OCI-LY1 (cell line): ENCODE measurements at regions not wholly inside any gene's neighbourhood (a gene's known extent, or its start where the extent isn't known, plus 50 kb on each side); places are given as distances from the start of the nearest gene placed in this dataset.

Experiments used
- H2AFZ ChIP-seq: fragments of 200-600 bp; sonication (generic), shearing (Covaris generic); 2 replicates; pipeline ENCODE4 v1.6.0; 2014; ENCODE audit warnings: antibody characterized with exemption, mild to moderate bottlenecking, low read length
- H3F3A ChIP-seq: fragments of 200-600 bp; sonication (generic), shearing (Covaris generic); 2 replicates; pipeline ENCODE4 v1.6.0; 2014; ENCODE audit warnings: mild to moderate bottlenecking, antibody characterized with exemption, low read length, moderate library complexity; ENCODE audit not compliant: insufficient read depth
- H3K27ac ChIP-seq: fragments of 200-600 bp; sonication (generic); 2 replicates; pipeline ENCODE4 v1.5.1; 2014; ENCODE audit warnings: low read length, mixed run types, mild to moderate bottlenecking, low read depth; ENCODE audit not compliant: poor library complexity, severe bottlenecking
- H3K27me3 ChIP-seq: fragments of 200-600 bp; sonication (generic); 2 replicates; pipeline ENCODE4 v1.6.0; 2014; ENCODE audit warnings: antibody characterized with exemption, mild to moderate bottlenecking, low read length, moderate library complexity; ENCODE audit not compliant: insufficient read depth
- H3K36me3 ChIP-seq: fragments of 200-600 bp; sonication (generic); 2 replicates; pipeline ENCODE4 v1.6.1; 2014; ENCODE audit warnings: mild to moderate bottlenecking, antibody characterized with exemption, low read length, moderate library complexity, mixed read lengths; ENCODE audit not compliant: insufficient read depth
- H3K4me1 ChIP-seq: fragments of 200-600 bp; sonication (generic); 2 replicates; pipeline ENCODE4 v1.5.1; 2014; ENCODE audit warnings: mild to moderate bottlenecking, low read length, moderate library complexity; ENCODE audit not compliant: insufficient read depth, severe bottlenecking
- H3K4me2 ChIP-seq: fragments of 200-600 bp; sonication (generic), shearing (Covaris generic); 2 replicates; pipeline ENCODE4 v1.6.1; 2014; ENCODE audit warnings: low read length
- H3K4me3 ChIP-seq: fragments of 200-600 bp; sonication (generic); 2 replicates; pipeline ENCODE4 v1.5.1; 2014; ENCODE audit warnings: low read length, low read depth, mild to moderate bottlenecking, mixed read lengths; ENCODE audit not compliant: poor library complexity, severe bottlenecking
- H3K79me2 ChIP-seq: fragments of 200-600 bp; shearing (Covaris generic); 2 replicates; pipeline ENCODE4 v1.6.1; 2016; ENCODE audit warnings: mixed run types, low read length, mixed read lengths; ENCODE audit not compliant: insufficient read depth
- H3K9ac ChIP-seq: fragments of 200-600 bp; sonication (generic), shearing (Covaris generic); 2 replicates; pipeline ENCODE4 v1.6.1; 2014; ENCODE audit warnings: mild to moderate bottlenecking, low read length, mixed read lengths
- H3K9me2 ChIP-seq: fragments of 200-600 bp; sonication (generic), shearing (Covaris generic); 2 replicates; pipeline ENCODE4 v1.6.1; 2014; ENCODE audit warnings: low read depth, mild to moderate bottlenecking, low read length, mixed read lengths
- H3K9me3 ChIP-seq: fragments of 200-600 bp; shearing (Covaris generic); 2 replicates; pipeline ENCODE4 v1.6.1; 2014; ENCODE audit warnings: low read length, mixed read lengths
- H4K20me1 ChIP-seq: fragments of 200-600 bp; sonication (generic), shearing (Covaris generic); 2 replicates; pipeline ENCODE4 v1.6.0; 2016; ENCODE audit warnings: mild to moderate bottlenecking, low read length; ENCODE audit not compliant: insufficient read depth
- CTCF ChIP-seq: fragments of 200-600 bp; sonication (generic), shearing (Covaris generic); IDR thresholded peaks from 2 replicates; pipeline ENCODE4 v1.5.1; 2017; ENCODE audit warnings: mild to moderate bottlenecking, antibody characterized with exemption, low read length, moderate library complexity, mixed read lengths
- EZH2 ChIP-seq: fragments of 200-600 bp; sonication (generic), shearing (Covaris generic); IDR thresholded peaks from 2 replicates; pipeline ENCODE4 v1.8.0; 2017; ENCODE audit warnings: borderline replicate concordance, mixed run types, mild to moderate bottlenecking, antibody characterized with exemption, low read length, moderate library complexity, mixed read lengths

GRCh38 chr3:72254483-72254882 lies 469.5 kb upstream of the PROK2 start:
- H4K20me1 ChIP-seq = no peaks in the 10 kb centered on the region

DNA sequence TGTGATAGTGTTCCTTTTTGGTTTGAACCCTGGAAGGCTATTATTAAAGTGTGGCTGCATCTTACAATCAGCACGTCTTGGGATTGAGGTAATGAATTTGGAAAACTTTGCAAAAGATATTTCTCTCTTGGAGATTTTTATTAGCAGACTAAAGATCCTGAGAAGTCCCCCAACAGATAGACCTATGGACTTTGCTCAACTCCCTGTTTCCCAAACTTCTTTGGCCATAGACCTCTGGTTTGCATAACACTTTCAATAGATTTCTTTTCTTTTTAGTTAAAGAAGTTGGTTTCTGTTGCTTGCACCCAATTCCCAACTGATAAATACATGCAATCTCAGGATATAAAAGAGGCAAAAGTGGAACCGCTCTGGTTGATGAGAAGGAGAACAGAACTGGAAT lies 465.8 kb upstream of the PROK2 start:
- Histone ChIP-seq H3K9me3 (no peaks in the 10 kb centered on the region), H3K36me3 (no peaks in the 10 kb centered on the region), H3K9ac (no peak overlapping the region), H3K27me3 (peaks cover 2% of the 10 kb centered on the region; the same call in 1 of the 2 replicates), H3K4me3 (no peak overlapping the region), H3K4me1 (peaks cover 3% of the 10 kb centered on the region), H3K9me2 (no peaks in the 10 kb centered on the region), H3F3A (no peaks in the 10 kb centered on the region), H2AFZ (no peak overlapping the region), H4K20me1 (no peaks in the 10 kb centered on the region), H3K4me2 (no peak overlapping the region), H3K79me2 (no peaks in the 10 kb centered on the region), H3K27ac (no peak overlapping the region)
- TF ChIP-seq CTCF (no peak), EZH2 (no peak)

More at GRCh38 chr3:72254483-72254882, 469.5 kb upstream of the PROK2 start:
- Histone ChIP-seq H3K36me3 (no peaks in the 10 kb centered on the region), H3K4me3 (no peak overlapping the region), H3K4me2 (no peak overlapping the region), H2AFZ (no peak overlapping the region), H3K9me2 (no peaks in the 10 kb centered on the region), H3K79me2 (no peaks in the 10 kb centered on the region), H3K27ac (no peak overlapping the region), H3K9ac (no peak overlapping the region), H3K27me3 (peaks cover 2% of the 10 kb centered on the region; the same call in 1 of the 2 replicates), H3K9me3 (no peaks in the 10 kb centered on the region), H3F3A (no peaks in the 10 kb centered on the region), H3K4me1 (peaks cover 11% of the 10 kb centered on the region)
- no peak for TF ChIP-seq EZH2
- TF ChIP-seq CTCF = no peak

GRCh38 chr3:72248869-72249268 lies 463.9 kb upstream of the PROK2 start:
- H3K9me3 ChIP-seq = no peaks in the 10 kb centered on the region
- no peak overlapping the region for H3K9ac ChIP-seq
- no peaks in the 10 kb centered on the region for H3K4me1 ChIP-seq
- H3K79me2 ChIP-seq = no peaks in the 10 kb centered on the region
- no peak overlapping the region for H3K4me2 ChIP-seq
- H2AFZ ChIP-seq = no peak overlapping the region
- no peaks in the 10 kb centered on the region for H3K36me3 ChIP-seq
- H3F3A ChIP-seq = no peaks in the 10 kb centered on the region
- TF ChIP-seq EZH2 (no peak), CTCF (no peak)
- no peak overlapping the region for H3K27ac ChIP-seq
- no peaks in the 10 kb centered on the region for H3K9me2 ChIP-seq
- no peak overlapping the region for H3K4me3 ChIP-seq
- H3K27me3 ChIP-seq = peaks cover 2% of the 10 kb centered on the region; the same call in 1 of the 2 replicates
- no peaks in the 10 kb centered on the region for H4K20me1 ChIP-seq
